GM23338 (cell line): ENCODE measurements at regions not wholly inside any gene's neighbourhood (a gene's known extent, or its start where the extent isn't known, plus 50 kb on each side); places are given as distances from the start of the nearest gene placed in this dataset.

Experiments used
- CREB1 ChIP-seq: fragments of 250-450 bp; sonication (Bioruptor Pico); IDR thresholded peaks from 2 replicates; pipeline ENCODE4 v1.5.0; 2020; ENCODE audit warnings: low read depth, mild to moderate bottlenecking, moderate library complexity
- EZH2 ChIP-seq: fragments of 200-600 bp; sonication (generic); IDR thresholded peaks from one replicate; pipeline ENCODE4 v1.8.0; 2017; ENCODE audit warnings: antibody characterized with exemption, mild to moderate bottlenecking, low read depth; ENCODE audit not compliant: unreplicated experiment
- EZH2phosphoT487 ChIP-seq: fragments of 200-600 bp; sonication (generic); IDR thresholded peaks from one replicate; pipeline ENCODE4 v1.8.1; 2018; ENCODE audit warnings: antibody characterized with exemption; ENCODE audit not compliant: unreplicated experiment
- JUNB ChIP-seq: IDR thresholded peaks from one replicate; pipeline ENCODE4 v1.6.1; 2016; ENCODE audit warnings: antibody characterized with exemption; ENCODE audit not compliant: unreplicated experiment
- POLR2AphosphoS5 ChIP-seq: IDR thresholded peaks from 2 replicates; pipeline ENCODE4 v1.6.1; 2016; ENCODE audit warnings: antibody characterized with exemption, low read depth
- STAT1 ChIP-seq: IDR thresholded peaks from one replicate; pipeline ENCODE4 v1.6.1; 2016; ENCODE audit warnings: antibody characterized with exemption; ENCODE audit not compliant: unreplicated experiment
- ZNF114 ChIP-seq: fragments of 250-450 bp; sonication (Bioruptor Pico); IDR thresholded peaks from 2 replicates; pipeline ENCODE4 v1.5.0; 2020; ENCODE audit warnings: mild to moderate bottlenecking, moderate library complexity
- ZNF331 ChIP-seq: fragments of 250-450 bp; sonication (Bioruptor Pico); IDR thresholded peaks from 2 replicates; pipeline ENCODE4 v1.5.0; 2020; ENCODE audit warnings: low read depth, mild to moderate bottlenecking, moderate library complexity
- TF ChIP-seq, protein P1 (sequence below), 2 experiments: fragments of 200-600 bp in 1 of 2; sonication (generic) in 1 of 2; conservative IDR thresholded peaks; 2 replicates each; pipeline versions ENCODE4 v1.5.1 to v1.6.1; 2016 to 2017; ENCODE audit warnings: antibody characterized with exemption in 2 of 2, low read depth in 2 of 2, mild to moderate bottlenecking in 2 of 2, moderate library complexity in 1 of 2
- TF ChIP-seq, protein P2 (sequence below): IDR thresholded peaks from one replicate; pipeline ENCODE4 v1.6.1; 2018; ENCODE audit warnings: antibody characterized with exemption; ENCODE audit not compliant: unreplicated experiment
- TF ChIP-seq, protein P3 (sequence below): fragments of 250-450 bp; sonication (Bioruptor Pico); IDR thresholded peaks from 2 replicates; pipeline ENCODE4 v1.5.0; 2020; ENCODE audit warnings: mild to moderate bottlenecking, moderate library complexity

DNA sequence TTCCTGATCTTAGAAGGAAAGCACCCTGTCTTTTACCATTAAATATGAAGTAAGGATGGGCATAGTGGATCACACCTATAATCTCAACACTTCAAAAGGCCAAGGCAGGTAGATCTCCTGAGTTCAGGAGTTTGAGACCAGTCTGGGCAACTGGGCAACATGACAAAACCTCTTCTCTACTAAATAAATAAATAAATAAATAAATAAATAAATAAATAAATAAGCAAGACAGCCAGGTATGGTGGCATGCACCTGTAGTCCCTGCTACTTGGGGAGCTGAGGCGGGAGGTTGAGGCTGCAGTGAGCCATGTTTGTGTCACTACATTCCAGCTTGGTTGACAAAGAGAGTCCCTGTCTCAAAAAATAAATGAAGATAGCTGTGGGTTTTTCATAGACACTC, 313.1 kb downstream of the RPS24 start:
- TF ChIP-seq, protein P1, sequence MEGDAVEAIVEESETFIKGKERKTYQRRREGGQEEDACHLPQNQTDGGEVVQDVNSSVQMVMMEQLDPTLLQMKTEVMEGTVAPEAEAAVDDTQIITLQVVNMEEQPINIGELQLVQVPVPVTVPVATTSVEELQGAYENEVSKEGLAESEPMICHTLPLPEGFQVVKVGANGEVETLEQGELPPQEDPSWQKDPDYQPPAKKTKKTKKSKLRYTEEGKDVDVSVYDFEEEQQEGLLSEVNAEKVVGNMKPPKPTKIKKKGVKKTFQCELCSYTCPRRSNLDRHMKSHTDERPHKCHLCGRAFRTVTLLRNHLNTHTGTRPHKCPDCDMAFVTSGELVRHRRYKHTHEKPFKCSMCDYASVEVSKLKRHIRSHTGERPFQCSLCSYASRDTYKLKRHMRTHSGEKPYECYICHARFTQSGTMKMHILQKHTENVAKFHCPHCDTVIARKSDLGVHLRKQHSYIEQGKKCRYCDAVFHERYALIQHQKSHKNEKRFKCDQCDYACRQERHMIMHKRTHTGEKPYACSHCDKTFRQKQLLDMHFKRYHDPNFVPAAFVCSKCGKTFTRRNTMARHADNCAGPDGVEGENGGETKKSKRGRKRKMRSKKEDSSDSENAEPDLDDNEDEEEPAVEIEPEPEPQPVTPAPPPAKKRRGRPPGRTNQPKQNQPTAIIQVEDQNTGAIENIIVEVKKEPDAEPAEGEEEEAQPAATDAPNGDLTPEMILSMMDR (conservative IDR thresholded peaks at IDR 0.05; ENCODE audit: low read depth in 2 of 2), result no peak
- TF ChIP-seq POLR2AphosphoS5 (no peak), EZH2phosphoT487 (no peak), CREB1 (no peak), ZNF114 (CRISPR knock-in tag) (no peak), EZH2 (no peak), JUNB (no peak), ZNF331 (no peak), STAT1 (no peak)
- TF ChIP-seq, protein P2, sequence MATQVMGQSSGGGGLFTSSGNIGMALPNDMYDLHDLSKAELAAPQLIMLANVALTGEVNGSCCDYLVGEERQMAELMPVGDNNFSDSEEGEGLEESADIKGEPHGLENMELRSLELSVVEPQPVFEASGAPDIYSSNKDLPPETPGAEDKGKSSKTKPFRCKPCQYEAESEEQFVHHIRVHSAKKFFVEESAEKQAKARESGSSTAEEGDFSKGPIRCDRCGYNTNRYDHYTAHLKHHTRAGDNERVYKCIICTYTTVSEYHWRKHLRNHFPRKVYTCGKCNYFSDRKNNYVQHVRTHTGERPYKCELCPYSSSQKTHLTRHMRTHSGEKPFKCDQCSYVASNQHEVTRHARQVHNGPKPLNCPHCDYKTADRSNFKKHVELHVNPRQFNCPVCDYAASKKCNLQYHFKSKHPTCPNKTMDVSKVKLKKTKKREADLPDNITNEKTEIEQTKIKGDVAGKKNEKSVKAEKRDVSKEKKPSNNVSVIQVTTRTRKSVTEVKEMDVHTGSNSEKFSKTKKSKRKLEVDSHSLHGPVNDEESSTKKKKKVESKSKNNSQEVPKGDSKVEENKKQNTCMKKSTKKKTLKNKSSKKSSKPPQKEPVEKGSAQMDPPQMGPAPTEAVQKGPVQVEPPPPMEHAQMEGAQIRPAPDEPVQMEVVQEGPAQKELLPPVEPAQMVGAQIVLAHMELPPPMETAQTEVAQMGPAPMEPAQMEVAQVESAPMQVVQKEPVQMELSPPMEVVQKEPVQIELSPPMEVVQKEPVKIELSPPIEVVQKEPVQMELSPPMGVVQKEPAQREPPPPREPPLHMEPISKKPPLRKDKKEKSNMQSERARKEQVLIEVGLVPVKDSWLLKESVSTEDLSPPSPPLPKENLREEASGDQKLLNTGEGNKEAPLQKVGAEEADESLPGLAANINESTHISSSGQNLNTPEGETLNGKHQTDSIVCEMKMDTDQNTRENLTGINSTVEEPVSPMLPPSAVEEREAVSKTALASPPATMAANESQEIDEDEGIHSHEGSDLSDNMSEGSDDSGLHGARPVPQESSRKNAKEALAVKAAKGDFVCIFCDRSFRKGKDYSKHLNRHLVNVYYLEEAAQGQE, result no peak
- TF ChIP-seq, protein P3, sequence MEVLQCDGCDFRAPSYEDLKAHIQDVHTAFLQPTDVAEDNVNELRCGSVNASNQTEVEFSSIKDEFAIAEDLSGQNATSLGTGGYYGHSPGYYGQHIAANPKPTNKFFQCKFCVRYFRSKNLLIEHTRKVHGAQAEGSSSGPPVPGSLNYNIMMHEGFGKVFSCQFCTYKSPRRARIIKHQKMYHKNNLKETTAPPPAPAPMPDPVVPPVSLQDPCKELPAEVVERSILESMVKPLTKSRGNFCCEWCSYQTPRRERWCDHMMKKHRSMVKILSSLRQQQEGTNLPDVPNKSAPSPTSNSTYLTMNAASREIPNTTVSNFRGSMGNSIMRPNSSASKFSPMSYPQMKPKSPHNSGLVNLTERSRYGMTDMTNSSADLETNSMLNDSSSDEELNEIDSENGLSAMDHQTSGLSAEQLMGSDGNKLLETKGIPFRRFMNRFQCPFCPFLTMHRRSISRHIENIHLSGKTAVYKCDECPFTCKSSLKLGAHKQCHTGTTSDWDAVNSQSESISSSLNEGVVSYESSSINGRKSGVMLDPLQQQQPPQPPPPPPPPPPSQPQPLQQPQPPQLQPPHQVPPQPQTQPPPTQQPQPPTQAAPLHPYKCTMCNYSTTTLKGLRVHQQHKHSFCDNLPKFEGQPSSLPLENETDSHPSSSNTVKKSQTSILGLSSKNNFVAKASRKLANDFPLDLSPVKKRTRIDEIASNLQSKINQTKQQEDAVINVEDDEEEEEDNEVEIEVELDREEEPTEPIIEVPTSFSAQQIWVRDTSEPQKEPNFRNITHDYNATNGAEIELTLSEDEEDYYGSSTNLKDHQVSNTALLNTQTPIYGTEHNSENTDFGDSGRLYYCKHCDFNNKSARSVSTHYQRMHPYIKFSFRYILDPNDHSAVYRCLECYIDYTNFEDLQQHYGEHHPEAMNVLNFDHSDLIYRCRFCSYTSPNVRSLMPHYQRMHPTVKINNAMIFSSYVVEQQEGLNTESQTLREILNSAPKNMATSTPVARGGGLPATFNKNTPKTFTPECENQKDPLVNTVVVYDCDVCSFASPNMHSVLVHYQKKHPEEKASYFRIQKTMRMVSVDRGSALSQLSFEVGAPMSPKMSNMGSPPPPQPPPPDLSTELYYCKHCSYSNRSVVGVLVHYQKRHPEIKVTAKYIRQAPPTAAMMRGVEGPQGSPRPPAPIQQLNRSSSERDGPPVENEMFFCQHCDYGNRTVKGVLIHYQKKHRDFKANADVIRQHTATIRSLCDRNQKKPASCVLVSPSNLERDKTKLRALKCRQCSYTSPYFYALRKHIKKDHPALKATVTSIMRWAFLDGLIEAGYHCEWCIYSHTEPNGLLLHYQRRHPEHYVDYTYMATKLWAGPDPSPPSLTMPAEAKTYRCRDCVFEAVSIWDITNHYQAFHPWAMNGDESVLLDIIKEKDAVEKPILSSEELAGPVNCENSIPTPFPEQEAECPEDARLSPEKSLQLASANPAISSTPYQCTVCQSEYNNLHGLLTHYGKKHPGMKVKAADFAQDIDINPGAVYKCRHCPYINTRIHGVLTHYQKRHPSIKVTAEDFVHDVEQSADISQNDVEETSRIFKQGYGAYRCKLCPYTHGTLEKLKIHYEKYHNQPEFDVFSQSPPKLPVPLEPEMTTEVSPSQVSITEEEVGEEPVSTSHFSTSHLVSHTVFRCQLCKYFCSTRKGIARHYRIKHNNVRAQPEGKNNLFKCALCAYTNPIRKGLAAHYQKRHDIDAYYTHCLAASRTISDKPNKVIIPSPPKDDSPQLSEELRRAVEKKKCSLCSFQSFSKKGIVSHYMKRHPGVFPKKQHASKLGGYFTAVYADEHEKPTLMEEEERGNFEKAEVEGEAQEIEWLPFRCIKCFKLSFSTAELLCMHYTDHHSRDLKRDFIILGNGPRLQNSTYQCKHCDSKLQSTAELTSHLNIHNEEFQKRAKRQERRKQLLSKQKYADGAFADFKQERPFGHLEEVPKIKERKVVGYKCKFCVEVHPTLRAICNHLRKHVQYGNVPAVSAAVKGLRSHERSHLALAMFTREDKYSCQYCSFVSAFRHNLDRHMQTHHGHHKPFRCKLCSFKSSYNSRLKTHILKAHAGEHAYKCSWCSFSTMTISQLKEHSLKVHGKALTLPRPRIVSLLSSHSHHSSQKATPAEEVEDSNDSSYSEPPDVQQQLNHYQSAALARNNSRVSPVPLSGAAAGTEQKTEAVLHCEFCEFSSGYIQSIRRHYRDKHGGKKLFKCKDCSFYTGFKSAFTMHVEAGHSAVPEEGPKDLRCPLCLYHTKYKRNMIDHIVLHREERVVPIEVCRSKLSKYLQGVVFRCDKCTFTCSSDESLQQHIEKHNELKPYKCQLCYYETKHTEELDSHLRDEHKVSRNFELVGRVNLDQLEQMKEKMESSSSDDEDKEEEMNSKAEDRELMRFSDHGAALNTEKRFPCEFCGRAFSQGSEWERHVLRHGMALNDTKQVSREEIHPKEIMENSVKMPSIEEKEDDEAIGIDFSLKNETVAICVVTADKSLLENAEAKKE (CRISPR knock-in tag), result no peak
